CD4-positive, CD25-positive, alpha-beta regulatory T cell (primary cell): ENCODE measurements at regions not wholly inside any gene's neighbourhood (a gene's known extent, or its start where the extent isn't known, plus 50 kb on each side); places are given as distances from the start of the nearest gene placed in this dataset.

Source experiments
- ATAC-seq, 2 donors: fragments of 150-1000 bp; cut with Tn5 transposase; one replicate each; pipeline ENCODE4 v1.10.0; 2021; ENCODE audit warnings: low read depth in 2 of 2, moderate number of reproducible peaks in 2 of 2, moderate library complexity in 1 of 2
- DNase-seq, 3 donors: peaks; one replicate each; pipeline versions ENCODE4 v3.0.0 to v3.0.0-alpha.2; 2012 to 2022; ENCODE audit warnings: mixed read lengths in 1 of 3
- H3K27ac ChIP-seq: one replicate; pipeline ENCODE4 v1.7.0; 2013; ENCODE audit warnings: mild to moderate bottlenecking, low read length; ENCODE audit not compliant: insufficient read depth, poor library complexity, severe bottlenecking
- H3K27me3 ChIP-seq: one replicate; pipeline ENCODE4 v1.7.0; 2013; ENCODE audit warnings: low read length; ENCODE audit not compliant: control insufficient read depth, insufficient read depth
- H3K36me3 ChIP-seq: one replicate; pipeline ENCODE4 v1.7.0; 2013; ENCODE audit warnings: mild to moderate bottlenecking, low read length, moderate library complexity; ENCODE audit not compliant: control insufficient read depth, insufficient read depth
- H3K4me1 ChIP-seq: 2 replicates; pipeline ENCODE4 v1.7.0; 2013; ENCODE audit warnings: mild to moderate bottlenecking, low read length; ENCODE audit not compliant: insufficient read depth, control insufficient read depth, poor library complexity, severe bottlenecking
- H3K4me3 ChIP-seq: one replicate; pipeline ENCODE4 v1.7.0; 2013; ENCODE audit warnings: low read depth, mild to moderate bottlenecking, low read length, moderate library complexity
- H3K9me3 ChIP-seq, 2 experiments: 1 replicate in 1 of 2; 2 replicates in 1 of 2; pipeline ENCODE4 v1.7.0; 2013; ENCODE audit warnings: low read length in 2 of 2, mild to moderate bottlenecking in 1 of 2, moderate library complexity in 1 of 2; ENCODE audit not compliant: control insufficient read depth in 2 of 2
- H3K27ac Mint-ChIP-seq, 3 donors: one replicate each; pipeline ENCODE4 v1.8.0; 2020 to 2022; ENCODE audit warnings: mild to moderate bottlenecking in 3 of 3, mixed read lengths in 3 of 3, moderate library complexity in 2 of 3
- H3K27me3 Mint-ChIP-seq: one replicate; pipeline ENCODE4 v1.8.0; 2022; ENCODE audit warnings: mild to moderate bottlenecking, mixed read lengths
- H3K36me3 Mint-ChIP-seq: one replicate; pipeline ENCODE4 v1.8.0; 2020; ENCODE audit warnings: mixed read lengths
- H3K4me1 Mint-ChIP-seq, 4 donors: one replicate each; pipeline ENCODE4 v1.8.0; 2020 to 2022; ENCODE audit warnings: mixed read lengths in 4 of 4, mild to moderate bottlenecking in 1 of 4
- H3K4me3 Mint-ChIP-seq, 4 donors: one replicate each; pipeline ENCODE4 v1.8.0; 2020 to 2022; ENCODE audit warnings: mild to moderate bottlenecking in 4 of 4, mixed read lengths in 4 of 4, moderate library complexity in 3 of 4
- H3K9me3 Mint-ChIP-seq, 7 donors: one replicate each; pipeline ENCODE4 v1.8.0; 2020 to 2022; ENCODE audit warnings: mixed read lengths in 7 of 7, mild to moderate bottlenecking in 3 of 7, moderate library complexity in 2 of 7

DNA sequence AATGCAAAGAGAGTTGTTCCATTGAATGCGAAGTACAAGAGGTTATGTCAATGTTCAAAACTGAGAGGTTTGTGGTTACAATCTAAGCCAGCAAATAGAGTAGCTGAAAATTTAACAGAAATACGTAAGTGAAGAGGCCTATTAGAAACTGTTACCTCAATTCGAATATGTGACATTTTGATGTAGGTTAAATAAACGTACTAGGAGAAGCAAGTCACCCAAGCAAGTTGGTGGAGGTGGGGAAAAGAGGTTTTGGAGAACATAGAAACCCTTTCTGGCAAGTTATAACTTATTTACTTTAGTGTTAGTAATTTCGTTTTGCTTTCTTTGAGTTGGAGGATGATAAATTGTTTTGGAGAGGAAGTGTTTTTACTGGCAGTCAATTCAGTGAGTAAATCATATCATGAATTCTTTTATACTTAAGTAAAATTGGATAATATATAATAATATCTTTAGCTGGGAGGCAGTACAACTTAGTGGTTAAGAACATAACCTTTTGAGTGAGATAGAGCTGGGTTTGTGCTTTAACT is 91.2 kb upstream of the NAALADL2 start:
- no peak overlapping the region for H3K4me3 Mint-ChIP-seq
- no peak for ATAC-seq
- H3K27ac Mint-ChIP-seq = no peak overlapping the region
- no peaks in the 10 kb centered on the region for H3K9me3 ChIP-seq
- peaks cover 0 to 8% (median 1%) of the 10 kb centered on the region in 7 donors for H3K9me3 Mint-ChIP-seq
- DNase-seq = no peak
- H3K36me3 ChIP-seq = no peaks in the 10 kb centered on the region
- no peaks in the 10 kb centered on the region for H3K36me3 Mint-ChIP-seq
- H3K27me3 Mint-ChIP-seq = no peaks in the 10 kb centered on the region
- H3K4me3 ChIP-seq = no peak overlapping the region
- no peaks in the 10 kb centered on the region for H3K4me1 ChIP-seq
- H3K27ac ChIP-seq = no peak overlapping the region
- H3K4me1 Mint-ChIP-seq = no peaks in the 10 kb centered on the region
- H3K27me3 ChIP-seq = no peaks in the 10 kb centered on the region

GRCh38 chr3:174769171-174769570 is 90.0 kb upstream of the NAALADL2 start:
- Mint-ChIP-seq H3K4me3 (no peak overlapping the region), H3K4me1 (no peaks in the 10 kb centered on the region), H3K27ac (no peak overlapping the region), H3K9me3 (peaks cover 1 to 8% (median 4%) of the 10 kb centered on the region in 7 donors), H3K27me3 (no peaks in the 10 kb centered on the region), H3K36me3 (no peaks in the 10 kb centered on the region)
- Histone ChIP-seq H3K9me3 (no peaks in the 10 kb centered on the region), H3K27ac (no peak overlapping the region), H3K4me3 (no peak overlapping the region), H3K36me3 (no peaks in the 10 kb centered on the region), H3K4me1 (no peaks in the 10 kb centered on the region), H3K27me3 (no peaks in the 10 kb centered on the region)
- no peak for ATAC-seq
- no peak for DNase-seq

DNA sequence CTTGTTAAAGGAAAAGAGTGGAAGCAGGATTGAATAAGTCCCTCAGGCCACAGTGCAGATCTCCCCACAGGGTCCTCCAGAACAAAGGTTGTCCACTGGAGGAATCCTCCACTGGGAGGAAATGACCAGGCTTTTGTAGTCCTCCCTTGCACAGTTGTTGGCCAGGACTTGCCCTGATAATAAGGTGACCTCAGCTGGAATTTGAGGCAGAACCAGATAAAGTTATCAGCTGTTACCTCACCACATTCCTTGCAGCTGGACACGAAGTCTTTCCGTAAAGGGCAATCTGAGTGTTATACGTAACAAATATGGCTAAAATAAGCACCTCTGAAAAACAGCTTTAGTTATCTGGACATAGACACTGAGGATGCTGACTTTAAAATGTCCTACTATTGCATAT is 83.5 kb upstream of the NAALADL2 start:
- no peaks in the 10 kb centered on the region for H3K9me3 ChIP-seq
- no peaks in the 10 kb centered on the region for H3K36me3 ChIP-seq
- H3K4me3 ChIP-seq = no peak overlapping the region
- H3K4me1 Mint-ChIP-seq = no peaks in the 10 kb centered on the region
- H3K4me3 Mint-ChIP-seq = no peak overlapping the region
- H3K4me1 ChIP-seq = no peaks in the 10 kb centered on the region
- H3K27ac Mint-ChIP-seq = no peak overlapping the region
- H3K27me3 ChIP-seq = no peaks in the 10 kb centered on the region
- no peak overlapping the region for H3K27ac ChIP-seq
- ATAC-seq (no peak), DNase-seq (no peak)
- peaks cover 1 to 12% (median 8%) of the 10 kb centered on the region in 7 donors for H3K9me3 Mint-ChIP-seq
- H3K36me3 Mint-ChIP-seq = no peaks in the 10 kb centered on the region
- H3K27me3 Mint-ChIP-seq = no peaks in the 10 kb centered on the region

DNA sequence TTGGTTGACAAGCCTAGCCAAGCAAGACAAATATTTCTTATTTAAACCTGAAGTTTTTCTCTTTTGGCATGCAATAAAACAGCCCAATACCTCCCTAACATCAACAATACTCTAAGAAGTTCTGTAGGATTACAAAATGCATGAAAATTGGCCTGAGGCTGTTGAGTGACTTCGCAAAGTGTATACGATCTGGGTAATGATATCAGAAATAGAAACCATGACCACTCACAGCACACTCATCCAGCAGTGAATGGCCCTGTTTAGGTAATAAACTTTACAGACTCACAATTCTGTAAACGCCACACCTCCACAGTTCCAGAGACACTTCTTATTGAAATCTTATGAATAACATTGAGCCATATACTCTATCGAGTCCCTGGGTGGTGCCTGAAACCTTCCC is 83.0 kb upstream of the NAALADL2 start:
- Histone ChIP-seq H3K4me3 (no peak overlapping the region), H3K27ac (no peak overlapping the region), H3K27me3 (no peaks in the 10 kb centered on the region), H3K4me1 (no peaks in the 10 kb centered on the region), H3K36me3 (no peaks in the 10 kb centered on the region), H3K9me3 (no peaks in the 10 kb centered on the region)
- no peak overlapping the region for H3K4me3 Mint-ChIP-seq
- H3K27ac Mint-ChIP-seq = no peak overlapping the region
- ATAC-seq = no peak
- no peak for DNase-seq
- H3K27me3 Mint-ChIP-seq = no peaks in the 10 kb centered on the region
- peaks cover 0 to 13% (median 8%) of the 10 kb centered on the region in 7 donors for H3K9me3 Mint-ChIP-seq
- H3K4me1 Mint-ChIP-seq = no peaks in the 10 kb centered on the region
- H3K36me3 Mint-ChIP-seq = no peaks in the 10 kb centered on the region

GRCh38 chr3:174776636-174777035 is 82.5 kb upstream of the NAALADL2 start:
- Histone ChIP-seq H3K27me3 (no peaks in the 10 kb centered on the region), H3K9me3 (no peaks in the 10 kb centered on the region), H3K36me3 (no peaks in the 10 kb centered on the region), H3K27ac (no peak overlapping the region), H3K4me3 (no peak overlapping the region), H3K4me1 (no peaks in the 10 kb centered on the region)
- Mint-ChIP-seq H3K36me3 (no peaks in the 10 kb centered on the region), H3K4me3 (no peak overlapping the region), H3K27ac (no peak overlapping the region), H3K9me3 (peaks cover under 1 to 18% (median 6%) of the 10 kb centered on the region in 7 donors), H3K4me1 (no peaks in the 10 kb centered on the region), H3K27me3 (no peaks in the 10 kb centered on the region)
- ATAC-seq = no peak
- no peak for DNase-seq

GRCh38 chr3:174777813-174778212 is 81.3 kb upstream of the NAALADL2 start:
- Mint-ChIP-seq H3K9me3 (peaks cover 0 to 18% (median 6%) of the 10 kb centered on the region in 7 donors), H3K4me1 (no peaks in the 10 kb centered on the region), H3K27ac (no peak overlapping the region), H3K27me3 (no peaks in the 10 kb centered on the region), H3K4me3 (no peak overlapping the region), H3K36me3 (no peaks in the 10 kb centered on the region)
- Histone ChIP-seq H3K36me3 (no peaks in the 10 kb centered on the region), H3K27ac (no peak overlapping the region), H3K9me3 (no peaks in the 10 kb centered on the region), H3K4me1 (no peaks in the 10 kb centered on the region), H3K27me3 (no peaks in the 10 kb centered on the region), H3K4me3 (no peak overlapping the region)
- no peak for ATAC-seq
- no peak for DNase-seq

GRCh38 chr3:174783502-174783901 is 75.6 kb upstream of the NAALADL2 start:
- ATAC-seq (no peak), DNase-seq (no peak)
- Mint-ChIP-seq H3K27me3 (no peaks in the 10 kb centered on the region), H3K36me3 (no peaks in the 10 kb centered on the region), H3K4me3 (no peak overlapping the region), H3K4me1 (no peaks in the 10 kb centered on the region), H3K27ac (no peak overlapping the region), H3K9me3 (peaks cover 0 to 27% (median 6%) of the 10 kb centered on the region in 7 donors)
- Histone ChIP-seq H3K9me3 (no peaks in the 10 kb centered on the region), H3K27ac (no peak overlapping the region), H3K27me3 (no peaks in the 10 kb centered on the region), H3K4me1 (no peaks in the 10 kb centered on the region), H3K4me3 (no peak overlapping the region), H3K36me3 (no peaks in the 10 kb centered on the region)

- Histone ChIP-seq H3K4me1 (no peaks in the 10 kb centered on the region), H3K27ac (no peak overlapping the region), H3K27me3 (no peaks in the 10 kb centered on the region), H3K9me3 (no peaks in the 10 kb centered on the region), H3K4me3 (no peak overlapping the region), H3K36me3 (no peaks in the 10 kb centered on the region)
- H3K27me3 Mint-ChIP-seq = no peaks in the 10 kb centered on the region
- ATAC-seq (no peak), DNase-seq (no peak)
- H3K4me1 Mint-ChIP-seq = no peaks in the 10 kb centered on the region
- H3K27ac Mint-ChIP-seq = no peak overlapping the region
- H3K9me3 Mint-ChIP-seq = peaks cover 0 to 31% (median 6%) of the 10 kb centered on the region in 7 donors
- H3K36me3 Mint-ChIP-seq = no peaks in the 10 kb centered on the region
- H3K4me3 Mint-ChIP-seq = no peak overlapping the region
These were observed 74.8 kb upstream of the NAALADL2 start for GRCh38 chr3:174784206-174784934.
